GM12801 (cell line): ENCODE measurements at regions not wholly inside any gene's neighbourhood (a gene's known extent, or its start where the extent isn't known, plus 50 kb on each side); places are given as distances from the start of the nearest gene placed in this dataset.

Source experiments
- CTCF ChIP-seq: IDR thresholded peaks from one replicate; pipeline ENCODE4 v1.5.1; 2011; ENCODE audit warnings: control low read depth; ENCODE audit not compliant: insufficient read length; ENCODE audit errors: extremely low read depth

GRCh38 chr12:107525063-107525718 is 160.4 kb upstream of the PWP1 start:
- TF ChIP-seq CTCF: no peak

GRCh38 chr12:107525719-107526554 is 159.7 kb upstream of the PWP1 start:
- no peak for TF ChIP-seq CTCF

GRCh38 chr12:107526555-107527180 is 158.9 kb upstream of the PWP1 start:
- TF ChIP-seq CTCF: no peak

GRCh38 chr12:107528731-107529365 is 156.8 kb upstream of the PWP1 start:
- no peak for TF ChIP-seq CTCF

GRCh38 chr12:107529991-107530390 is 155.6 kb upstream of the PWP1 start:
- no peak for TF ChIP-seq CTCF

- TF ChIP-seq CTCF: no peak
Observed at GRCh38 chr12:107530701-107531100, 154.9 kb upstream of the PWP1 start.

- TF ChIP-seq CTCF: no peak
Observed at GRCh38 chr12:107533218-107533617, 152.4 kb upstream of the PWP1 start.
